H1 (cell line): ENCODE measurements at regions not wholly inside any gene's neighbourhood (a gene's known extent, or its start where the extent isn't known, plus 50 kb on each side); places are given as distances from the start of the nearest gene placed in this dataset.

ENCODE experiments used
- CTCF ChIA-PET: fragments of 300-600 bp; sonication (Branson Sonifier 250); formaldehyde crosslinking; loops from one replicate; lab custom pipeline; 2021; ENCODE audit not compliant: partially characterized antibody; lab: Charles Lee
- POLR2A ChIA-PET: fragments of 300-600 bp; sonication (Branson Sonifier 250); formaldehyde crosslinking; loops from one replicate; lab custom pipeline; 2021; ENCODE audit warnings: inconsistent platforms; ENCODE audit not compliant: partially characterized antibody; lab: Charles Lee
- DNase-seq, 2 experiments: peaks; one replicate each; pipeline versions ENCODE4 v3.0.0 to v3.0.0-alpha.2; 2010 to 2022; ENCODE audit warnings: low spot score in 2 of 2, low read depth in 1 of 2, mixed read lengths in 1 of 2
- FAIRE-seq: peaks from 2 replicates; lab custom pipeline; 2011; peaks lifted over from hg19 to GRCh38; lab: Jason Lieb, UNC
- H2AFZ ChIP-seq: 2 replicates; pipeline ENCODE4 v1.8.1; 2012; ENCODE audit warnings: low read length, inconsistent platforms
- H2AK5ac ChIP-seq: 2 replicates; pipeline ENCODE4 v1.6.1; 2013; ENCODE audit warnings: low read depth, low read length
- H2BK120ac ChIP-seq: replicated peaks from 2 replicates; pipeline ENCODE3; 2013; ENCODE audit warnings: low read depth, low read length, inconsistent platforms
- H2BK12ac ChIP-seq: 2 replicates; pipeline ENCODE4 v1.6.1; 2013; ENCODE audit warnings: low read depth, low read length
- H2BK15ac ChIP-seq: 2 replicates; pipeline ENCODE4 v1.6.1; 2013; ENCODE audit warnings: low read length
- H2BK20ac ChIP-seq: 2 replicates; pipeline ENCODE4 v1.6.1; 2013; ENCODE audit warnings: low read length
- H2BK5ac ChIP-seq: 2 replicates; pipeline ENCODE4 v1.6.1; 2013; ENCODE audit warnings: low read depth, low read length
- H3K14ac ChIP-seq: 2 replicates; pipeline ENCODE4 v1.6.1; 2013; ENCODE audit warnings: inconsistent platforms; ENCODE audit not compliant: insufficient read length
- H3K18ac ChIP-seq: 2 replicates; pipeline ENCODE4 v1.6.1; 2013; ENCODE audit warnings: low read length; ENCODE audit errors: extremely low read depth
- H3K23ac ChIP-seq: 2 replicates; pipeline ENCODE4 v1.6.1; 2013; ENCODE audit warnings: inconsistent platforms; ENCODE audit not compliant: insufficient read length
- H3K23me2 ChIP-seq: 2 replicates; pipeline ENCODE4 v1.6.1; 2013; ENCODE audit warnings: low read depth, low read length
- H3K27ac ChIP-seq: 2 replicates; pipeline ENCODE4 v1.6.1; 2011; ENCODE audit warnings: low read depth, low read length, inconsistent platforms
- H3K27me3 ChIP-seq, 4 experiments: replicated peaks in 1 of 4; 1 replicate in 1 of 4; 2 replicates in 3 of 4; pipeline versions ENCODE4 v1.6.1 to v1.8.1; 2011 to 2013; ENCODE audit warnings: low read length in 3 of 4, mild to moderate bottlenecking in 3 of 4, inconsistent platforms in 2 of 4, mixed read lengths in 2 of 4, moderate library complexity in 1 of 4; ENCODE audit not compliant: control insufficient read depth in 3 of 4, insufficient read depth in 3 of 4; ENCODE audit errors: extremely low read depth in 1 of 4
- H3K36me3 ChIP-seq, 4 experiments: 2 replicates each; pipeline versions ENCODE4 v1.6.1 to v1.8.1; 2011 to 2013; ENCODE audit warnings: mild to moderate bottlenecking in 4 of 4, low read length in 3 of 4, moderate library complexity in 2 of 4, control low read depth in 1 of 4, inconsistent platforms in 1 of 4; ENCODE audit not compliant: insufficient read depth in 4 of 4, control insufficient read depth in 2 of 4
- H3K4ac ChIP-seq: replicated peaks from 2 replicates; pipeline ENCODE3; 2013; ENCODE audit warnings: low read length, low read depth, mixed read lengths, inconsistent platforms; ENCODE audit not compliant: insufficient read length
- H3K4me1 ChIP-seq, 4 experiments: replicated peaks in 1 of 4; 1 replicate in 1 of 4; 2 replicates in 3 of 4; pipeline versions ENCODE4 v1.6.1 to v1.8.1; 2011 to 2013; ENCODE audit warnings: low read length in 3 of 4, inconsistent platforms in 2 of 4, mixed read lengths in 1 of 4; ENCODE audit not compliant: insufficient read depth in 4 of 4, control insufficient read depth in 3 of 4
- H3K4me2 ChIP-seq, 2 experiments: 2 replicates each; pipeline versions ENCODE4 v1.6.1 to v1.8.1; 2011 to 2013; ENCODE audit warnings: low read depth in 2 of 2, low read length in 2 of 2, control low read depth in 1 of 2, inconsistent platforms in 1 of 2, mild to moderate bottlenecking in 1 of 2; ENCODE audit not compliant: insufficient read depth in 1 of 2
- H3K4me3 ChIP-seq, 4 experiments: fragments of 200-600, 300-600 bp in 1 of 4; sonication (generic), shearing (Covaris generic), sonication (Bioruptor Twin) in 1 of 4; 2 replicates each; pipeline versions ENCODE4 v1.5.1 to v1.8.1; 2011 to 2016; ENCODE audit warnings: low read length in 4 of 4, low read depth in 3 of 4, control low read depth in 2 of 4, inconsistent platforms in 2 of 4, mild to moderate bottlenecking in 2 of 4, mixed read lengths in 1 of 4, moderate library complexity in 1 of 4; ENCODE audit not compliant: insufficient read depth in 2 of 4; ENCODE audit errors: extremely low read depth in 1 of 4
- H3K56ac ChIP-seq: replicated peaks from 2 replicates; pipeline ENCODE3; 2013; ENCODE audit warnings: low read depth, mild to moderate bottlenecking, mixed read lengths, low read length, inconsistent platforms; ENCODE audit not compliant: insufficient read length
- H3K79me1 ChIP-seq: 2 replicates; pipeline ENCODE4 v1.6.1; 2013; ENCODE audit warnings: low read depth, low read length, control low read depth
- H3K79me2 ChIP-seq, 2 experiments: 2 replicates each; pipeline versions ENCODE4 v1.6.1 to v1.8.1; 2012 to 2013; ENCODE audit warnings: low read length in 2 of 2, mild to moderate bottlenecking in 2 of 2, inconsistent platforms in 1 of 2; ENCODE audit not compliant: insufficient read depth in 2 of 2, control insufficient read depth in 1 of 2
- H3K9ac ChIP-seq, 4 experiments: replicated peaks in 1 of 4; 1 replicate in 1 of 4; 2 replicates in 3 of 4; pipeline versions ENCODE4 v1.6.1 to v1.8.1; 2011 to 2013; ENCODE audit warnings: low read depth in 3 of 4, low read length in 3 of 4, control low read depth in 2 of 4, mild to moderate bottlenecking in 2 of 4, moderate library complexity in 2 of 4, inconsistent platforms in 1 of 4; ENCODE audit errors: extremely low read depth in 1 of 4
- H3K9me3 ChIP-seq, 2 experiments: 2 replicates each; pipeline versions ENCODE4 v1.6.1 to v1.8.1; 2012 to 2013; ENCODE audit warnings: mild to moderate bottlenecking in 2 of 2, moderate library complexity in 2 of 2, control low read depth in 1 of 2, inconsistent platforms in 1 of 2, low read depth in 1 of 2, low read length in 1 of 2, mixed read lengths in 1 of 2; ENCODE audit not compliant: insufficient read depth in 2 of 2
- H4K20me1 ChIP-seq, 2 experiments: replicated peaks in 1 of 2; 2 replicates each; pipeline versions ENCODE3 to v1.8.1; 2011 to 2013; ENCODE audit warnings: inconsistent platforms in 2 of 2, low read length in 2 of 2, mild to moderate bottlenecking in 1 of 2; ENCODE audit not compliant: insufficient read depth in 2 of 2, control insufficient read depth in 1 of 2
- H4K5ac ChIP-seq: 2 replicates; pipeline ENCODE4 v1.6.1; 2013; ENCODE audit warnings: low read length, low read depth, mixed read lengths, inconsistent platforms; ENCODE audit not compliant: insufficient read length
- H4K8ac ChIP-seq: 2 replicates; pipeline ENCODE4 v1.8.0; 2013; ENCODE audit warnings: mild to moderate bottlenecking, moderate library complexity, low read length, inconsistent platforms; ENCODE audit not compliant: insufficient read depth; ENCODE audit errors: extremely low read depth
- H4K91ac ChIP-seq: replicated peaks from 2 replicates; pipeline ENCODE3; 2013; ENCODE audit warnings: low read length, mixed read lengths, inconsistent platforms; ENCODE audit not compliant: insufficient read length
- ASH2L ChIP-seq: fragments of 200-600, 300-600 bp; sonication (generic); IDR thresholded peaks from one replicate; pipeline ENCODE4 v1.7.1; 2017; ENCODE audit warnings: low read length
- CEBPB ChIP-seq: IDR thresholded peaks from 2 replicates; pipeline ENCODE4 v1.6.1; 2012; ENCODE audit warnings: low read depth, low read length
- CTBP2 ChIP-seq: IDR thresholded peaks from 2 replicates; pipeline ENCODE4 v1.7.0; 2011; ENCODE audit warnings: borderline replicate concordance, mild to moderate bottlenecking, moderate library complexity, mixed read lengths, low read length; ENCODE audit not compliant: insufficient read depth, insufficient read length
- KDM1A ChIP-seq: fragments of 200-600, 300-600 bp; sonication (generic); IDR thresholded peaks from 2 replicates; pipeline ENCODE4 v1.7.1; 2016; ENCODE audit warnings: mild to moderate bottlenecking, low read length, borderline replicate concordance
- RNF2 ChIP-seq: fragments of 200-900, 300-1000 bp; sonication (generic); IDR thresholded peaks from 2 replicates; pipeline ENCODE4 v1.7.1; 2016; ENCODE audit warnings: borderline replicate concordance, low read depth, mild to moderate bottlenecking, antibody characterized with exemption, low read length; ENCODE audit not compliant: poor library complexity, severe bottlenecking; ENCODE audit errors: missing control alignments
- SIX5 ChIP-seq: IDR thresholded peaks from 2 replicates; pipeline ENCODE4 v1.6.1; 2011; ENCODE audit warnings: mild to moderate bottlenecking, low read depth, low read length
- SRF ChIP-seq: IDR thresholded peaks from 2 replicates; pipeline ENCODE4 v1.6.1; 2011; ENCODE audit warnings: mild to moderate bottlenecking, low read depth, low read length, moderate library complexity
- TBP ChIP-seq: IDR thresholded peaks from 2 replicates; pipeline ENCODE4 v1.6.1; 2011; ENCODE audit warnings: low read depth, low read length, improper control_type of control experiment
- TEAD4 ChIP-seq: IDR thresholded peaks from 2 replicates; pipeline ENCODE4 v1.6.1; 2012; ENCODE audit warnings: low read depth, low read length, inconsistent platforms, mixed read lengths
- USF2 ChIP-seq: IDR thresholded peaks from 2 replicates; pipeline ENCODE4 v1.6.1; 2011; ENCODE audit warnings: low read length, improper control_type of control experiment

- Histone ChIP-seq H3K79me1 (no peaks in the 10 kb centered on the region), H3K27me3 (no peaks in the 10 kb centered on the region), H2AFZ (no peak overlapping the region), H3K36me3 (no peaks in the 10 kb centered on the region), H3K4me3 (no peak overlapping the region), H4K91ac (no peak overlapping the region), H3K4me2 (no peak overlapping the region), H2BK120ac (no peak overlapping the region), H3K14ac (no peak overlapping the region), H3K23me2 (no peaks in the 10 kb centered on the region; the same call in 1 of the 2 replicates), H3K9ac (no peak overlapping the region), H4K20me1 (no peaks in the 10 kb centered on the region), H3K79me2 (no peaks in the 10 kb centered on the region), H3K56ac (no peak overlapping the region), H3K9me3 (no peaks in the 10 kb centered on the region), H3K27ac (no peak overlapping the region), H2BK12ac (no peak overlapping the region), H2BK5ac (no peak overlapping the region), H3K4me1 (peaks cover 2 to 12% (median 4%) of the 10 kb centered on the region in 4 experiments; a peak in 6 of 7 replicates), H2BK20ac (no peak overlapping the region; the same call in 1 of the 2 replicates), H3K18ac (no peak overlapping the region), H4K5ac (no peak overlapping the region), H3K23ac (no peak overlapping the region), H3K4ac (no peak overlapping the region), H2BK15ac (no peak overlapping the region), H4K8ac (no peak overlapping the region), H2AK5ac (no peak overlapping the region)
- ChIA-PET POLR2A (no interaction called here), CTCF (interaction anchor here (1.4 kb wide), 1 partner anchor 17 kb away, joined by 4 read pairs; no protein-coding TSS in a partner anchor)
- DNase-seq (no peak), FAIRE-seq (no peak)
- TF ChIP-seq SIX5 (no peak), TEAD4 (no peak), USF2 (no peak), ASH2L (no peak), CTBP2 (no peak), TBP (no peak), SRF (no peak), CEBPB (no peak), RNF2 (no peak), KDM1A (no peak)
Measured at GRCh38 chr21:35405981-35406380, 356.9 kb upstream of the RUNX1 start.
